GM12892 (cell line): ENCODE measurements at regions not wholly inside any gene's neighbourhood (a gene's known extent, or its start where the extent isn't known, plus 50 kb on each side); places are given as distances from the start of the nearest gene placed in this dataset.

Experiments
- POLR2A ChIP-seq: IDR thresholded peaks from 2 replicates; pipeline ENCODE4 v1.6.1; 2011; ENCODE audit warnings: low read depth, low read length, control low read depth
- POLR2AphosphoS5 ChIP-seq: IDR thresholded peaks from 2 replicates; pipeline ENCODE4 v1.6.1; 2011; ENCODE audit warnings: low read depth, low read length, control low read depth
- TAF1 ChIP-seq: IDR thresholded peaks from 2 replicates; pipeline ENCODE4 v1.6.1; 2011; ENCODE audit warnings: low read depth, mild to moderate bottlenecking, control low read depth, low read length, borderline replicate concordance

DNA sequence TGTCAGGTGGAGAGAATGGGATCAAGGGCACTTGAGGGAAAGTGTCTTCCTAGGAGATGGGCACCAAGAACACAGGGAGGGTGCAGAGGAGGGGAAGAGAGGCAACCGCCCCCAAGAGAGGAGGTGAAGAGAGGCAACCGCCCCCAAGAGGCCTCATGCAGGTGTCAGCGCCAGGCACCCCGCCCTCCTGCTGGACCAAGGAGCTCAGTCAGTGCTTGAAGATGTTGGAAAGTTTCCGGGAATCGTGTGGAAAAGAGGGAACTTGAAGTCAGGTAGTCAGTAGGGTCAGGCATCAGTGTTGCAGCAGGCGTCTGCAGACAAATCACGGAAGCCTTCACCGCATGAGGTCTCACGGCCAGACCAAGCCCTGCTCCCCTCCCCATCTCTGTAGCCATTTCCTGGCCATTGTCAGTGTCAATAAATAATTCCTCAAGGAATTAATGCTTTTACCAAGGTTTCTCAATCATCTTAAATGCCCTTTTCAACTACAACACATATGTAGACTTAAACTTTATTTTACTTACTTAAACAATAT lies 353.1 kb downstream of the EIPR1 start:
- no peak for TF ChIP-seq POLR2A
- TF ChIP-seq POLR2AphosphoS5: no peak
- TF ChIP-seq TAF1: no peak
